MCF 10A (cell line): ENCODE measurements at regions not wholly inside any gene's neighbourhood (a gene's known extent, or its start where the extent isn't known, plus 50 kb on each side); places are given as distances from the start of the nearest gene placed in this dataset.

Experiments
- BruUV-seq: library from RNA; stranded (reverse); fragments of 400-500 nt; replicated peaks from 2 replicates; lab custom pipeline; 2021; lab: Mats Ljungman, UMichigan
- CTCF ChIA-PET: fragments of 300-600 bp; sonication (Branson Sonifier 250); formaldehyde crosslinking; extraction: SDS; loops from one replicate; lab custom pipeline; 2021; ENCODE audit warnings: antibody characterized with exemption, inconsistent platforms; lab: Yijun Ruan, JAX
- POLR2A ChIA-PET: fragments of 300-600, 350-650 bp; sonication (Branson Sonifier 250); formaldehyde crosslinking; extraction: SDS; loops from one replicate; lab custom pipeline; 2020; ENCODE audit warnings: antibody characterized with exemption, inconsistent platforms; lab: Yijun Ruan, JAX
- DNase-seq: peaks from one replicate; pipeline ENCODE4 v3.0.0-alpha.2; 2018; ENCODE audit not compliant: unreplicated experiment
- H3K27ac Mint-ChIP-seq: one replicate; pipeline ENCODE4 v1.8.0; 2022; ENCODE audit warnings: mild to moderate bottlenecking, low read depth, mixed read lengths; ENCODE audit not compliant: unreplicated experiment
- H3K27me3 Mint-ChIP-seq: one replicate; pipeline ENCODE4 v1.8.0; 2022; ENCODE audit warnings: mixed read lengths; ENCODE audit not compliant: insufficient read depth, unreplicated experiment
- H3K36me3 Mint-ChIP-seq: one replicate; pipeline ENCODE4 v1.8.0; 2022; ENCODE audit warnings: mild to moderate bottlenecking, moderate library complexity, mixed read lengths; ENCODE audit not compliant: insufficient read depth, unreplicated experiment
- H3K4me1 Mint-ChIP-seq: one replicate; pipeline ENCODE4 v1.8.0; 2022; ENCODE audit warnings: mixed read lengths; ENCODE audit not compliant: insufficient read depth, unreplicated experiment
- H3K4me3 Mint-ChIP-seq: one replicate; pipeline ENCODE4 v1.8.0; 2022; ENCODE audit warnings: mild to moderate bottlenecking, moderate library complexity, mixed read lengths; ENCODE audit not compliant: unreplicated experiment
- H3K9me3 Mint-ChIP-seq: one replicate; pipeline ENCODE4 v1.8.0; 2022; ENCODE audit warnings: mixed read lengths; ENCODE audit not compliant: unreplicated experiment
- CTCF ChIP-seq: fragments of 200-600 bp; IDR thresholded peaks from one replicate; pipeline ENCODE4 v1.8.0; 2022; ENCODE audit warnings: antibody characterized with exemption, mild to moderate bottlenecking; ENCODE audit not compliant: unreplicated experiment
- intact Hi-C: fragments of 100-400 bp; cut with micrococcal nuclease; formaldehyde crosslinking; loops from 2 replicates; pipeline ENCODE4 v1.14.1; 2022

- Mint-ChIP-seq H3K4me1 (peaks cover 24% of the 10 kb centered on the region), H3K9me3 (no peaks in the 10 kb centered on the region), H3K36me3 (no peaks in the 10 kb centered on the region), H3K4me3 (no peak overlapping the region), H3K27me3 (no peaks in the 10 kb centered on the region), H3K27ac (peak overlapping the region; percentile 74)
- CTCF ChIA-PET: no interaction called here
- POLR2A ChIA-PET: interaction anchor here (0.6 to 1.2 kb wide), 2 partner anchors 32 to 39 kb away, joined by 3 read pairs; no protein-coding TSS in a partner anchor
- TF ChIP-seq CTCF: no peak
- BruUV-seq: no TSS peak
- DNase-seq: peak; percentile 25
- intact Hi-C loops: no loop called here
These were observed 124.7 kb downstream of the WNT5A start for GRCh38 chr3:55362210-55362960.

- no peak overlapping the region for H3K27ac Mint-ChIP-seq
- peaks cover 11% of the 10 kb centered on the region for H3K4me1 Mint-ChIP-seq
- H3K27me3 Mint-ChIP-seq: no peaks in the 10 kb centered on the region
- POLR2A ChIA-PET: no interaction called here
- intact Hi-C loops: no loop called here
- no peaks in the 10 kb centered on the region for H3K36me3 Mint-ChIP-seq
- no peak overlapping the region for H3K4me3 Mint-ChIP-seq
- CTCF ChIA-PET: no interaction called here
- BruUV-seq: no TSS peak
- TF ChIP-seq CTCF: no peak
- DNase-seq: no peak
- no peaks in the 10 kb centered on the region for H3K9me3 Mint-ChIP-seq
These were observed 129.3 kb downstream of the WNT5A start for GRCh38 chr3:55357796-55358195.

- no peak for DNase-seq
- POLR2A ChIA-PET: interaction anchor here (0.6 kb wide), 1 partner anchor 220 kb away, joined by 3 read pairs; no protein-coding TSS in a partner anchor
- intact Hi-C loops: no loop called here
- TF ChIP-seq CTCF: no peak
- Mint-ChIP-seq H3K4me1 (no peaks in the 10 kb centered on the region), H3K9me3 (no peaks in the 10 kb centered on the region), H3K4me3 (no peak overlapping the region), H3K27me3 (no peaks in the 10 kb centered on the region), H3K36me3 (no peaks in the 10 kb centered on the region), H3K27ac (no peak overlapping the region)
- CTCF ChIA-PET: no interaction called here
- BruUV-seq: no TSS peak
These were observed 134.4 kb downstream of the WNT5A start for GRCh38 chr3:55352668-55353067.

- TF ChIP-seq CTCF: no peak
- ChIA-PET POLR2A (no interaction called here), CTCF (interaction anchor here (0.6 kb wide), 1 partner anchor 9 kb away, joined by 3 read pairs; no protein-coding TSS in a partner anchor)
- H3K27ac Mint-ChIP-seq: no peak overlapping the region
- no peaks in the 10 kb centered on the region for H3K4me1 Mint-ChIP-seq
- H3K36me3 Mint-ChIP-seq: no peaks in the 10 kb centered on the region
- no TSS peak for BruUV-seq
- DNase-seq: no peak
- H3K27me3 Mint-ChIP-seq: no peaks in the 10 kb centered on the region
- H3K9me3 Mint-ChIP-seq: no peaks in the 10 kb centered on the region
- H3K4me3 Mint-ChIP-seq: no peak overlapping the region
- intact Hi-C loops: no loop called here
These were observed 137.3 kb downstream of the WNT5A start for GRCh38 chr3:55349851-55350250.
